ENCODE measurements at regions not wholly inside any gene's neighbourhood (a gene's known extent, or its start where the extent isn't known, plus 50 kb on each side); places are given as distances from the start of the nearest gene placed in this dataset.

GRCh38 chr20:60497298-60498035, 539.2 kb downstream of the CDH26 start:
- H2AFZ ChIP-seq (ENCODE audit: low read depth, low read length), result no peak overlapping the region
- H3K27ac ChIP-seq (ENCODE audit: low read depth, low read length), result no peak overlapping the region
- no peak for FAIRE-seq
- Mint-ChIP-seq H3K4me1 (ENCODE audit: low read depth, unreplicated experiment) (peaks cover 2% of the 10 kb centered on the region), H3K27me3 (ENCODE audit: low read depth, unreplicated experiment) (no peaks in the 10 kb centered on the region), H3K9me3 (ENCODE audit: unreplicated experiment) (no peaks in the 10 kb centered on the region), H3K36me3 (ENCODE audit: low read depth, unreplicated experiment) (no peaks in the 10 kb centered on the region), H3K4me3 (ENCODE audit: unreplicated experiment) (no peak overlapping the region), H3K27ac (ENCODE audit: unreplicated experiment) (no peak overlapping the region)
- H3K79me2 ChIP-seq (ENCODE audit: insufficient read depth, low read length), result no peaks in the 10 kb centered on the region
- H3K4me3 ChIP-seq (ENCODE audit: insufficient read depth, low read depth, low read length), result no peak overlapping the region
- H3K4me1 ChIP-seq (ENCODE audit: insufficient read depth, low read length), result no peaks in the 10 kb centered on the region
- no peaks in the 10 kb centered on the region for H3K27me3 ChIP-seq (ENCODE audit: insufficient read depth, low read length)
- no peaks in the 10 kb centered on the region for H4K20me1 ChIP-seq (ENCODE audit: insufficient read depth, low read length)
- no peak overlapping the region for H3K9ac ChIP-seq (ENCODE audit: low read length)
- TF ChIP-seq CTCF (IDR thresholded peaks at IDR 0.05; ENCODE audit: insufficient read depth, low read depth, low read length), result no peak
- TF ChIP-seq EZH2 (IDR thresholded peaks at IDR 0.05; ENCODE audit: insufficient read depth, low read length), result no peak
- no peak overlapping the region for H3K4me2 ChIP-seq (ENCODE audit: low read length)
- no peaks in the 10 kb centered on the region for H3K36me3 ChIP-seq (ENCODE audit: insufficient read depth, low read length)
- DNase-seq (ENCODE audit: low read depth), result no peak
- H3K9me3 ChIP-seq (ENCODE audit: insufficient read depth, low read depth, low read length), result no peaks in the 10 kb centered on the region

GRCh38 chr20:60500038-60500701, 541.9 kb downstream of the CDH26 start:
- FAIRE-seq (no peak), DNase-seq (ENCODE audit: low read depth) (no peak)
- no peak overlapping the region for H3K4me2 ChIP-seq (ENCODE audit: low read length)
- H4K20me1 ChIP-seq (ENCODE audit: insufficient read depth, low read length), result no peaks in the 10 kb centered on the region
- no peak overlapping the region for H3K27ac Mint-ChIP-seq (ENCODE audit: unreplicated experiment)
- H2AFZ ChIP-seq (ENCODE audit: low read depth, low read length), result no peak overlapping the region
- no peaks in the 10 kb centered on the region for H3K79me2 ChIP-seq (ENCODE audit: insufficient read depth, low read length)
- H3K27me3 Mint-ChIP-seq (ENCODE audit: low read depth, unreplicated experiment), result peaks cover 2% of the 10 kb centered on the region
- H3K9ac ChIP-seq (ENCODE audit: low read length), result no peak overlapping the region
- H3K9me3 ChIP-seq (ENCODE audit: insufficient read depth, low read depth, low read length), result no peaks in the 10 kb centered on the region
- no peak overlapping the region for H3K4me3 Mint-ChIP-seq (ENCODE audit: unreplicated experiment)
- H3K27ac ChIP-seq (ENCODE audit: low read depth, low read length), result no peak overlapping the region
- no peaks in the 10 kb centered on the region for H3K36me3 Mint-ChIP-seq (ENCODE audit: low read depth, unreplicated experiment)
- H3K4me1 Mint-ChIP-seq (ENCODE audit: low read depth, unreplicated experiment), result no peaks in the 10 kb centered on the region
- H3K4me1 ChIP-seq (ENCODE audit: insufficient read depth, low read length), result no peaks in the 10 kb centered on the region
- no peak for TF ChIP-seq CTCF (IDR thresholded peaks at IDR 0.05; ENCODE audit: insufficient read depth, low read depth, low read length)
- no peak for TF ChIP-seq EZH2 (IDR thresholded peaks at IDR 0.05; ENCODE audit: insufficient read depth, low read length)
- H3K36me3 ChIP-seq (ENCODE audit: insufficient read depth, low read length), result no peaks in the 10 kb centered on the region
- no peak overlapping the region for H3K4me3 ChIP-seq (ENCODE audit: insufficient read depth, low read depth, low read length)
- no peaks in the 10 kb centered on the region for H3K9me3 Mint-ChIP-seq (ENCODE audit: unreplicated experiment)
- H3K27me3 ChIP-seq (ENCODE audit: insufficient read depth, low read length), result no peaks in the 10 kb centered on the region

GRCh38 chr20:60501048-60501447, 542.8 kb downstream of the CDH26 start:
- no peak overlapping the region for H3K27ac Mint-ChIP-seq (ENCODE audit: unreplicated experiment)
- Histone ChIP-seq H3K27ac (ENCODE audit: low read depth, low read length) (no peak overlapping the region), H3K4me1 (ENCODE audit: insufficient read depth, low read length) (no peaks in the 10 kb centered on the region), H3K36me3 (ENCODE audit: insufficient read depth, low read length) (no peaks in the 10 kb centered on the region), H3K4me3 (ENCODE audit: insufficient read depth, low read depth, low read length) (no peak overlapping the region), H3K79me2 (ENCODE audit: insufficient read depth, low read length) (no peaks in the 10 kb centered on the region), H3K4me2 (ENCODE audit: low read length) (no peak overlapping the region), H2AFZ (ENCODE audit: low read depth, low read length) (no peak overlapping the region), H4K20me1 (ENCODE audit: insufficient read depth, low read length) (no peaks in the 10 kb centered on the region), H3K27me3 (ENCODE audit: insufficient read depth, low read length) (no peaks in the 10 kb centered on the region), H3K9ac (ENCODE audit: low read length) (no peak overlapping the region), H3K9me3 (ENCODE audit: insufficient read depth, low read depth, low read length) (no peaks in the 10 kb centered on the region)
- peaks cover 2% of the 10 kb centered on the region for H3K27me3 Mint-ChIP-seq (ENCODE audit: low read depth, unreplicated experiment)
- no peaks in the 10 kb centered on the region for H3K9me3 Mint-ChIP-seq (ENCODE audit: unreplicated experiment)
- H3K4me3 Mint-ChIP-seq (ENCODE audit: unreplicated experiment), result no peak overlapping the region
- FAIRE-seq (no peak), DNase-seq (ENCODE audit: low read depth) (no peak)
- H3K36me3 Mint-ChIP-seq (ENCODE audit: low read depth, unreplicated experiment), result no peaks in the 10 kb centered on the region
- no peaks in the 10 kb centered on the region for H3K4me1 Mint-ChIP-seq (ENCODE audit: low read depth, unreplicated experiment)
- no peak for TF ChIP-seq CTCF (IDR thresholded peaks at IDR 0.05; ENCODE audit: insufficient read depth, low read depth, low read length)
- TF ChIP-seq EZH2 (IDR thresholded peaks at IDR 0.05; ENCODE audit: insufficient read depth, low read length), result no peak

All from astrocyte (in vitro differentiated cells and primary cell).